ENCODE measurements at regions not wholly inside any gene's neighbourhood (a gene's known extent, or its start where the extent isn't known, plus 50 kb on each side); places are given as distances from the start of the nearest gene placed in this dataset.

GRCh38 chr1:241411776-241412338, 54.9 kb upstream of the RGS7 start:
- TF ChIP-seq POLR2A (IDR thresholded peaks at IDR 0.05): no peak
- no peak for TF ChIP-seq CTCF (IDR thresholded peaks at IDR 0.05)
- no peaks in the 10 kb centered on the region for H3K36me3 ChIP-seq (ENCODE audit: low read depth, missing control alignments)
- 71 to 79% methylated on average over 6 of the region's 6 CpGs for WGBS, 2 donors

GRCh38 chr1:241411056-241411775, 54.2 kb upstream of the RGS7 start:
- Histone ChIP-seq H3K9me3 (no peaks in the 10 kb centered on the region), H3K27ac (no peak overlapping the region), H3K27me3 (no peaks in the 10 kb centered on the region), H3K36me3 (ENCODE audit: low read depth, missing control alignments) (no peaks in the 10 kb centered on the region), H3K4me1 (no peaks in the 10 kb centered on the region), H3K4me3 (no peak overlapping the region)
- WGBS, 2 donors: 80 to 82% methylated on average over 7 of the region's 7 CpGs
- intact Hi-C loops (cut with DNase I; ENCODE audit: low total_unique reads): no loop called here
- no peak for DNase-seq
- TF ChIP-seq POLR2A (IDR thresholded peaks at IDR 0.05) (no peak), CTCF (IDR thresholded peaks at IDR 0.05) (no peak)

More at GRCh38 chr1:241411776-241412338, 54.9 kb upstream of the RGS7 start:
- no peaks in the 10 kb centered on the region for H3K9me3 ChIP-seq
- H3K27me3 ChIP-seq: no peaks in the 10 kb centered on the region
- H3K4me1 ChIP-seq: no peaks in the 10 kb centered on the region
- no peak overlapping the region for H3K4me3 ChIP-seq
- no peak overlapping the region for H3K27ac ChIP-seq
- intact Hi-C loops (cut with DNase I; ENCODE audit: low total_unique reads): no loop called here
- no peak for DNase-seq

- H3K9me3 ChIP-seq: no peaks in the 10 kb centered on the region
- no peak for DNase-seq
- intact Hi-C loops (cut with DNase I; ENCODE audit: low total_unique reads): no loop called here
- H3K36me3 ChIP-seq (ENCODE audit: low read depth, missing control alignments): no peaks in the 10 kb centered on the region
- H3K4me1 ChIP-seq: no peaks in the 10 kb centered on the region
- WGBS, 2 donors: 39 to 40% methylated on average over 3 of the region's 3 CpGs
- no peak overlapping the region for H3K27ac ChIP-seq
- TF ChIP-seq CTCF (IDR thresholded peaks at IDR 0.05): no peak
- TF ChIP-seq POLR2A (IDR thresholded peaks at IDR 0.05): no peak
- H3K4me3 ChIP-seq: no peak overlapping the region
- H3K27me3 ChIP-seq: no peaks in the 10 kb centered on the region
Measured at GRCh38 chr1:241408170-241408569, 51.2 kb upstream of the RGS7 start.

Data from testis (tissue), 2 donors.